ENCODE measurements at regions not wholly inside any gene's neighbourhood (a gene's known extent, or its start where the extent isn't known, plus 50 kb on each side); places are given as distances from the start of the nearest gene placed in this dataset.

DNA sequence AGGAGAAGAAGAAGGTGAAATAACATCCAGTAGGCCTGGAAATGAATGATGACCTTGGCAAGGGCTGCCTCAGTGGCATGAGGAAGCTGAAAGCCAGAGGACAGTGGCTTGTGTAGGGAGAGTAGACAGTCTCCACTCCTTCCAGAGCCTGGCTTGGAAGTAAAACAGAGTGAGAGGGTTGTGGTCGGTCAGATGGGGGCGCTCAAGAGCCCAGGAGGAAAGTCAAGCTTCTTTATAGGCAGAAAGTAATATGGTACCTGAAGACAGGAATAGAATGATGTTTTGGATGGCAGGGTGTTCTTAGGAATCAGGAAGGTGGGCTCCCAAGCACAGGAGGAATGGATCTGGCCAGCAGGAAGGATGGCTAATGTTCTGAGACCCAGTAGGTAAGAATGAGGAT, 75.1 kb upstream of the TSC22D1 start:
- 26% methylated on average over 2 of the region's 2 CpGs for WGBS
- Histone ChIP-seq H3K27me3 (ENCODE audit: control insufficient read depth in 4 of 4, insufficient read depth in 4 of 4, low read length in 3 of 4) (no peaks in the 10 kb centered on the region), H3K4me1 (ENCODE audit: control insufficient read depth in 4 of 4, insufficient read depth in 4 of 4, low read length in 3 of 4) (no peaks in the 10 kb centered on the region), H3K9ac (ENCODE audit: low read depth in 1 of 2, low read length in 2 of 2) (no peak overlapping the region), H3K9me3 (ENCODE audit: control insufficient read depth in 4 of 4, low read length in 3 of 4) (no peaks in the 10 kb centered on the region), H3K4me3 (ENCODE audit: low read depth in 1 of 3, low read length in 3 of 3) (no peak overlapping the region), H3K36me3 (ENCODE audit: control insufficient read depth in 4 of 4, insufficient read depth in 3 of 4, low read depth in 1 of 4, low read length in 3 of 4) (no peaks in the 10 kb centered on the region), H3K27ac (ENCODE audit: low read depth in 1 of 2, low read length in 2 of 2) (no peak overlapping the region)
- TF ChIP-seq, protein P1, sequence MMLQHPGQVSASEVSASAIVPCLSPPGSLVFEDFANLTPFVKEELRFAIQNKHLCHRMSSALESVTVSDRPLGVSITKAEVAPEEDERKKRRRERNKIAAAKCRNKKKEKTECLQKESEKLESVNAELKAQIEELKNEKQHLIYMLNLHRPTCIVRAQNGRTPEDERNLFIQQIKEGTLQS (IDR thresholded peaks at IDR 0.05), result no peak
- no peak for TF ChIP-seq TAF1 (conservative IDR thresholded peaks at IDR 0.05)
- TF ChIP-seq FOXA1 (IDR thresholded peaks at IDR 0.05), result no peak
- DNase-seq (ENCODE audit: low spot score), result no peak

DNA sequence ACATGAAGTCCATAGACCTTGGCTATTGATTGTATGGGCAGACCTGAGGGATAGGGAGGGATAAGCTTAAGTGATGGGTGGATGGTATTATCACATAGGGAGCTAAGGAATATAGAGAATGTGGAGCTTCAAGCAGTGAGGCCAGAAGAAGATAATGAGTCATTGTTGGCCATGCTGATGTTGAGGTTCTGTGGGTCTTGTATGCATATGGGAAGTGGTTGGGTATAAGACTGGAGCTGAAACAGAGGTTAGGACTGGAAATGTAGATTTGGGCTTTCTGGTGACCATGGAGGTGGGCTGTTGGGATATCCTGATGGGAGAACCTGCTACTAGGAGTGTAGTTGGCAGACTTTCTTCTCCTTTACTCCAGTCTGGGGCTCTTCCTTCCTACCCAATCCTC, 73.7 kb upstream of the TSC22D1 start:
- H3K36me3 ChIP-seq (ENCODE audit: control insufficient read depth in 4 of 4, insufficient read depth in 3 of 4, low read depth in 1 of 4, low read length in 3 of 4), result no peaks in the 10 kb centered on the region
- no peak overlapping the region for H3K27ac ChIP-seq (ENCODE audit: low read depth in 1 of 2, low read length in 2 of 2)
- TF ChIP-seq, protein P2, sequence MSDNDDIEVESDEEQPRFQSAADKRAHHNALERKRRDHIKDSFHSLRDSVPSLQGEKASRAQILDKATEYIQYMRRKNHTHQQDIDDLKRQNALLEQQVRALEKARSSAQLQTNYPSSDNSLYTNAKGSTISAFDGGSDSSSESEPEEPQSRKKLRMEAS (IDR thresholded peaks at IDR 0.05), result no peak
- TF ChIP-seq HNF4G (IDR thresholded peaks at IDR 0.05) (no peak), HNF4A (conservative IDR thresholded peaks at IDR 0.05) (no peak), FOXA2 (IDR thresholded peaks at IDR 0.05) (no peak), GABPA (IDR thresholded peaks at IDR 0.05 in 1 of 2, conservative IDR thresholded peaks at IDR 0.05 in 1 of 2) (no peak), TAF1 (conservative IDR thresholded peaks at IDR 0.05) (no peak), YY1 (IDR thresholded peaks at IDR 0.05) (no peak), RXRA (IDR thresholded peaks at IDR 0.05) (no peak), REST (IDR thresholded peaks at IDR 0.05) (no peak), SP1 (IDR thresholded peaks at IDR 0.05) (no peak), RAD21 (IDR thresholded peaks at IDR 0.05) (no peak), EGR1 (IDR thresholded peaks at IDR 0.05; ENCODE audit: low read depth in 2 of 2) (no peak), FOXA1 (IDR thresholded peaks at IDR 0.05) (no peak)
- TF ChIP-seq, protein P3, sequence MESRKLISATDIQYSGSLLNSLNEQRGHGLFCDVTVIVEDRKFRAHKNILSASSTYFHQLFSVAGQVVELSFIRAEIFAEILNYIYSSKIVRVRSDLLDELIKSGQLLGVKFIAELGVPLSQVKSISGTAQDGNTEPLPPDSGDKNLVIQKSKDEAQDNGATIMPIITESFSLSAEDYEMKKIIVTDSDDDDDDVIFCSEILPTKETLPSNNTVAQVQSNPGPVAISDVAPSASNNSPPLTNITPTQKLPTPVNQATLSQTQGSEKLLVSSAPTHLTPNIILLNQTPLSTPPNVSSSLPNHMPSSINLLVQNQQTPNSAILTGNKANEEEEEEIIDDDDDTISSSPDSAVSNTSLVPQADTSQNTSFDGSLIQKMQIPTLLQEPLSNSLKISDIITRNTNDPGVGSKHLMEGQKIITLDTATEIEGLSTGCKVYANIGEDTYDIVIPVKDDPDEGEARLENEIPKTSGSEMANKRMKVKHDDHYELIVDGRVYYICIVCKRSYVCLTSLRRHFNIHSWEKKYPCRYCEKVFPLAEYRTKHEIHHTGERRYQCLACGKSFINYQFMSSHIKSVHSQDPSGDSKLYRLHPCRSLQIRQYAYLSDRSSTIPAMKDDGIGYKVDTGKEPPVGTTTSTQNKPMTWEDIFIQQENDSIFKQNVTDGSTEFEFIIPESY (IDR thresholded peaks at IDR 0.05), result no peak
- TF ChIP-seq, protein P1 (IDR thresholded peaks at IDR 0.05), result no peak
- TF ChIP-seq, protein P4, sequence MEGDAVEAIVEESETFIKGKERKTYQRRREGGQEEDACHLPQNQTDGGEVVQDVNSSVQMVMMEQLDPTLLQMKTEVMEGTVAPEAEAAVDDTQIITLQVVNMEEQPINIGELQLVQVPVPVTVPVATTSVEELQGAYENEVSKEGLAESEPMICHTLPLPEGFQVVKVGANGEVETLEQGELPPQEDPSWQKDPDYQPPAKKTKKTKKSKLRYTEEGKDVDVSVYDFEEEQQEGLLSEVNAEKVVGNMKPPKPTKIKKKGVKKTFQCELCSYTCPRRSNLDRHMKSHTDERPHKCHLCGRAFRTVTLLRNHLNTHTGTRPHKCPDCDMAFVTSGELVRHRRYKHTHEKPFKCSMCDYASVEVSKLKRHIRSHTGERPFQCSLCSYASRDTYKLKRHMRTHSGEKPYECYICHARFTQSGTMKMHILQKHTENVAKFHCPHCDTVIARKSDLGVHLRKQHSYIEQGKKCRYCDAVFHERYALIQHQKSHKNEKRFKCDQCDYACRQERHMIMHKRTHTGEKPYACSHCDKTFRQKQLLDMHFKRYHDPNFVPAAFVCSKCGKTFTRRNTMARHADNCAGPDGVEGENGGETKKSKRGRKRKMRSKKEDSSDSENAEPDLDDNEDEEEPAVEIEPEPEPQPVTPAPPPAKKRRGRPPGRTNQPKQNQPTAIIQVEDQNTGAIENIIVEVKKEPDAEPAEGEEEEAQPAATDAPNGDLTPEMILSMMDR (IDR thresholded peaks at IDR 0.05; ENCODE audit: low read depth, low read length, missing input control), result no peak
- DNase-seq (ENCODE audit: low spot score), result no peak
- no peak overlapping the region for H3K4me3 ChIP-seq (ENCODE audit: low read depth in 1 of 3, low read length in 3 of 3)
- H3K9me3 ChIP-seq (ENCODE audit: control insufficient read depth in 4 of 4, low read length in 3 of 4), result no peaks in the 10 kb centered on the region
- no peak overlapping the region for H3K9ac ChIP-seq (ENCODE audit: low read depth in 1 of 2, low read length in 2 of 2)
- no peaks in the 10 kb centered on the region for H3K27me3 ChIP-seq (ENCODE audit: control insufficient read depth in 4 of 4, insufficient read depth in 4 of 4, low read length in 3 of 4)
- H3K4me1 ChIP-seq (ENCODE audit: control insufficient read depth in 4 of 4, insufficient read depth in 4 of 4, low read length in 3 of 4), result no peaks in the 10 kb centered on the region

All from liver (tissue), 8 donors.